GM21619 (cell line): ENCODE measurements at regions not wholly inside any gene's neighbourhood (a gene's known extent, or its start where the extent isn't known, plus 50 kb on each side); places are given as distances from the start of the nearest gene placed in this dataset.

ENCODE experiments used
- ATAC-seq: cut with Tn5 transposase; IDR thresholded peaks from one replicate; pipeline ENCODE4 v1.9.1; 2021; ENCODE audit not compliant: unreplicated experiment

- no peak for ATAC-seq
These were observed 2168.1 kb downstream of the MAT2B start for GRCh38 chr5:165673499-165673898.

GRCh38 chr5:165695796-165696195 is 2190.4 kb downstream of the MAT2B start:
- ATAC-seq = no peak

- no peak for ATAC-seq
These were observed 2200.5 kb downstream of the MAT2B start for GRCh38 chr5:165705960-165706359.

GRCh38 chr5:165712011-165712410 is 2206.6 kb downstream of the MAT2B start:
- ATAC-seq = no peak

- ATAC-seq = no peak
These were observed 2209.2 kb downstream of the MAT2B start for GRCh38 chr5:165714598-165714997.

GRCh38 chr5:165720901-165721300 is 2215.5 kb downstream of the MAT2B start:
- no peak for ATAC-seq

- ATAC-seq = no peak
These were observed 2217.0 kb downstream of the MAT2B start for GRCh38 chr5:165722401-165722800.

- ATAC-seq = no peak
These were observed 2218.5 kb downstream of the MAT2B start for GRCh38 chr5:165723931-165724330.

GRCh38 chr5:165728425-165728824 is 2223.0 kb downstream of the MAT2B start:
- no peak for ATAC-seq

GRCh38 chr5:165735388-165735787 is 2230.0 kb downstream of the MAT2B start:
- ATAC-seq = no peak

- no peak for ATAC-seq
These were observed 2233.8 kb downstream of the MAT2B start for GRCh38 chr5:165739079-165739741.

- ATAC-seq = no peak
These were observed 2252.4 kb downstream of the MAT2B start for GRCh38 chr5:165757791-165758190.

- ATAC-seq = no peak
These were observed 2269.7 kb downstream of the MAT2B start for GRCh38 chr5:165775111-165775510.

- ATAC-seq = no peak
These were observed 2274.1 kb downstream of the MAT2B start for GRCh38 chr5:165779505-165779904.

GRCh38 chr5:165780901-165781300 is 2275.5 kb downstream of the MAT2B start:
- no peak for ATAC-seq

- no peak for ATAC-seq
These were observed 2276.3 kb downstream of the MAT2B start for GRCh38 chr5:165781738-165782137.

GRCh38 chr5:165783024-165783423 is 2277.6 kb downstream of the MAT2B start:
- ATAC-seq = no peak

GRCh38 chr5:165786073-165786472 is 2280.7 kb downstream of the MAT2B start:
- ATAC-seq = no peak

GRCh38 chr5:165795073-165795472 is 2289.7 kb downstream of the MAT2B start:
- no peak for ATAC-seq

GRCh38 chr5:165805756-165806155 is 2300.3 kb downstream of the MAT2B start:
- no peak for ATAC-seq

GRCh38 chr5:165808335-165808734 is 2302.9 kb downstream of the MAT2B start:
- ATAC-seq = no peak

GRCh38 chr5:165809914-165810313 is 2304.5 kb downstream of the MAT2B start:
- ATAC-seq = no peak

GRCh38 chr5:165829504-165829903 is 2324.1 kb downstream of the MAT2B start:
- ATAC-seq = no peak
